A549 (cell line): ENCODE measurements at regions not wholly inside any gene's neighbourhood (a gene's known extent, or its start where the extent isn't known, plus 50 kb on each side); places are given as distances from the start of the nearest gene placed in this dataset.

ENCODE experiments used
- ATAC-seq, 2 experiments: fragments of 200-7000 bp in 1 of 2; fragments of >200 bp in 1 of 2; cut with Nextera tagmentation in 1 of 2; cut with Tn5 transposase in 1 of 2; 3 replicates each; pipeline versions ENCODE4 v1.8.0 to v1.9.1; 2018 to 2020; ENCODE audit warnings: mild to moderate bottlenecking in 1 of 2, moderate library complexity in 1 of 2
- CTCF ChIA-PET: fragments of 300-600 bp; sonication (Branson Sonifier 250); formaldehyde crosslinking; extraction: SDS; loops from one replicate; lab custom pipeline; 2021; ENCODE audit warnings: antibody characterized with exemption, inconsistent platforms; lab: Yijun Ruan, JAX
- POLR2A ChIA-PET: fragments of 350-600 bp; formaldehyde crosslinking; extraction: SDS; loops from one replicate; lab custom pipeline; 2021; ENCODE audit warnings: antibody characterized with exemption, inconsistent platforms; lab: Yijun Ruan, JAX
- DNase-seq, 2 experiments: peaks; one replicate each; pipeline versions ENCODE4 v3.0.0 to v3.0.0-alpha.2; 2011 to 2016; ENCODE audit warnings: low read depth in 1 of 2, low spot score in 1 of 2
- FAIRE-seq: peaks from 2 replicates; lab custom pipeline; 2011; peaks lifted over from hg19 to GRCh38; lab: Jason Lieb, UNC
- H3K27ac ChIP-seq, 2 experiments: fragments of >200 bp; sonication (Bioruptor Twin); formaldehyde crosslinking; 3 replicates each; pipeline ENCODE4 v1.5.1; 2016 to 2017
- H3K4me1 ChIP-seq: fragments of >200 bp; sonication (Bioruptor Twin); formaldehyde crosslinking; 3 replicates; pipeline ENCODE4 v1.6.1; 2016
- H3K4me2 ChIP-seq: fragments of >200 bp; sonication (Bioruptor Twin); formaldehyde crosslinking; 3 replicates; pipeline ENCODE4 v1.6.1; 2016
- H3K4me3 ChIP-seq: fragments of >200 bp; sonication (Bioruptor Twin); formaldehyde crosslinking; 3 replicates; pipeline ENCODE4 v1.5.1; 2016
- H3K9me3 ChIP-seq: fragments of >200 bp; sonication (Bioruptor Twin); formaldehyde crosslinking; 3 replicates; pipeline ENCODE4 v1.6.1; 2016
- CBX2 ChIP-seq: fragments of 200-600 bp; sonication (generic); IDR thresholded peaks from 2 replicates; pipeline ENCODE4 v1.6.1; 2016; ENCODE audit warnings: low read depth, mild to moderate bottlenecking, borderline replicate concordance
- CBX8 ChIP-seq: fragments of 200-600 bp; sonication (generic); IDR thresholded peaks from 2 replicates; pipeline ENCODE4 v1.6.1; 2016
- CEBPB ChIP-seq, 2 experiments: fragments of >200 bp in 1 of 2; sonication (Bioruptor Twin) in 1 of 2; formaldehyde crosslinking in 1 of 2; IDR thresholded peaks; 2 replicates each; pipeline ENCODE4 v1.6.1; 2012 to 2016
- CHD2 ChIP-seq: fragments of 150-350 bp; IDR thresholded peaks from 2 replicates; pipeline ENCODE4 v1.6.1; 2014; ENCODE audit warnings: low read length; ENCODE audit not compliant: partially characterized antibody
- CTCF ChIP-seq: fragments of >200 bp; sonication (Bioruptor Twin); formaldehyde crosslinking; IDR thresholded peaks from 3 replicates; pipeline ENCODE4 v1.5.1; 2016
- E2F6 ChIP-seq: IDR thresholded peaks from 2 replicates; pipeline ENCODE4 v1.6.1; 2012; ENCODE audit warnings: low read depth, borderline replicate concordance
- EHF ChIP-seq: fragments of 250-450 bp; sonication (Bioruptor Pico); IDR thresholded peaks from 2 replicates; pipeline ENCODE4 v1.5.0; 2020; ENCODE audit warnings: mild to moderate bottlenecking
- EP300 ChIP-seq, 2 experiments: fragments of >200 bp; sonication (Bioruptor Twin); formaldehyde crosslinking; IDR thresholded peaks; 2 replicates in 1 of 2; 3 replicates in 1 of 2; pipeline ENCODE4 v1.6.1; 2016 to 2017
- FOSL2 ChIP-seq, 2 experiments: fragments of 450-650 bp in 1 of 2; fragments of >200 bp in 1 of 2; sonication (Bioruptor Twin) in 1 of 2; formaldehyde crosslinking; IDR thresholded peaks; 2 replicates each; pipeline versions ENCODE4 v1.5.0 to v1.6.1; 2016 to 2020; ENCODE audit warnings: mild to moderate bottlenecking in 1 of 2, moderate library complexity in 1 of 2
- GATA3 ChIP-seq: IDR thresholded peaks from 2 replicates; pipeline ENCODE4 v1.6.1; 2012; ENCODE audit warnings: borderline replicate concordance
- HDAC2 ChIP-seq: fragments of 200-600 bp; sonication (generic); IDR thresholded peaks from 2 replicates; pipeline ENCODE4 v1.6.1; 2016
- HES2 ChIP-seq: fragments of >200 bp; sonication (Bioruptor Twin); formaldehyde crosslinking; IDR thresholded peaks from 2 replicates; pipeline ENCODE4 v1.6.1; 2016
- HEYL ChIP-seq: fragments of 250-450 bp; sonication (Bioruptor Pico); IDR thresholded peaks from 2 replicates; pipeline ENCODE4 v1.8.0; 2021; ENCODE audit warnings: mild to moderate bottlenecking, moderate library complexity
- HOXA7 ChIP-seq: fragments of 250-450 bp; sonication (Bioruptor Pico); IDR thresholded peaks from 2 replicates; pipeline ENCODE4 v1.5.0; 2020; ENCODE audit warnings: mild to moderate bottlenecking, moderate library complexity
- HOXB5 ChIP-seq: fragments of 250-450 bp; sonication (Bioruptor Pico); IDR thresholded peaks from 2 replicates; pipeline ENCODE4 v1.5.0; 2020; ENCODE audit warnings: mild to moderate bottlenecking, moderate library complexity
- KDM1A ChIP-seq: fragments of 200-600 bp; sonication (generic); IDR thresholded peaks from 2 replicates; pipeline ENCODE4 v1.6.1; 2016; ENCODE audit warnings: low read depth, mild to moderate bottlenecking
- KDM5A ChIP-seq: fragments of 200-600 bp; sonication (generic); IDR thresholded peaks from 2 replicates; pipeline ENCODE4 v1.6.1; 2016; ENCODE audit warnings: antibody characterized with exemption, mild to moderate bottlenecking
- MAFK ChIP-seq: fragments of 450-650 bp; IDR thresholded peaks from 2 replicates; pipeline ENCODE4 v1.6.1; 2014; ENCODE audit not compliant: partially characterized antibody
- MAZ ChIP-seq: fragments of 150-350 bp; IDR thresholded peaks from 2 replicates; pipeline ENCODE4 v1.6.1; 2014; ENCODE audit warnings: antibody characterized with exemption, low read depth, low read length, borderline replicate concordance
- MYC ChIP-seq: IDR thresholded peaks from 2 replicates; pipeline ENCODE4 v1.6.1; 2012; ENCODE audit warnings: mild to moderate bottlenecking, inconsistent platforms, low read length, improper control_type of control experiment, borderline replicate concordance
- NFE2L2 ChIP-seq: fragments of 150-350 bp; conservative IDR thresholded peaks from 2 replicates; pipeline ENCODE4 v1.6.1; 2014; ENCODE audit warnings: low read length
- PBX3 ChIP-seq: IDR thresholded peaks from 2 replicates; pipeline ENCODE4 v1.6.1; 2012
- POLR2A ChIP-seq: IDR thresholded peaks from 2 replicates; pipeline ENCODE4 v1.6.1; 2012; ENCODE audit warnings: mild to moderate bottlenecking, low read length
- POLR2AphosphoS2 ChIP-seq: conservative IDR thresholded peaks from 2 replicates; pipeline ENCODE4 v1.6.1; 2012; ENCODE audit warnings: low read length, improper control_type of control experiment, inconsistent platforms
- RCOR1 ChIP-seq: fragments of 150-350 bp; IDR thresholded peaks from 2 replicates; pipeline ENCODE4 v1.6.1; 2014; ENCODE audit warnings: antibody characterized with exemption, low read length, low read depth
- REST ChIP-seq: fragments of 200-600 bp; sonication (generic); IDR thresholded peaks from 2 replicates; pipeline ENCODE4 v1.6.1; 2016; ENCODE audit warnings: antibody characterized with exemption, mild to moderate bottlenecking, moderate library complexity
- SMC3 ChIP-seq: fragments of >200 bp; sonication (Bioruptor Twin); formaldehyde crosslinking; IDR thresholded peaks from 3 replicates; pipeline ENCODE4 v1.6.1; 2018; ENCODE audit warnings: inconsistent platforms
- ZC3H11A ChIP-seq: fragments of 450-650 bp; IDR thresholded peaks from 2 replicates; pipeline ENCODE4 v1.6.1; 2014; ENCODE audit warnings: antibody characterized with exemption, mild to moderate bottlenecking
- ZSCAN20 ChIP-seq: fragments of 250-450 bp; sonication (Bioruptor Pico); IDR thresholded peaks from 2 replicates; pipeline ENCODE4 v1.8.0; 2022; ENCODE audit warnings: mild to moderate bottlenecking, moderate library complexity
- WGBS: methylation state at CpG from one replicate; pipeline ENCODE4 v1.1.6; 2017; ENCODE audit errors: missing lambda C conversion rate; 5-methylcytosine and 5-hydroxymethylcytosine counted together

GRCh38 chr12:107618106-107618505 lies 67.5 kb upstream of the PWP1 start:
- DNase-seq (no peak), FAIRE-seq (no peak), ATAC-seq (no peak)
- no peak for TF ChIP-seq RCOR1
- TF ChIP-seq EHF (CRISPR knock-in tag), result no peak
- TF ChIP-seq HDAC2, result no peak
- no peak for TF ChIP-seq KDM5A
- no peak for TF ChIP-seq CHD2
- TF ChIP-seq MAZ, result no peak
- TF ChIP-seq ZC3H11A, result no peak
- TF ChIP-seq MYC, result no peak
- no peak for TF ChIP-seq EP300 (IDR thresholded peaks at IDR 0.05)
- TF ChIP-seq HOXB5 (CRISPR knock-in tag), result no peak
- no peak for TF ChIP-seq POLR2AphosphoS2
- TF ChIP-seq NFE2L2, result no peak
- TF ChIP-seq ZSCAN20 (CRISPR knock-in tag), result no peak
- TF ChIP-seq MAFK, result no peak
- no peak for TF ChIP-seq HOXA7 (CRISPR knock-in tag)
- no peak for TF ChIP-seq E2F6
- no peaks in the 10 kb centered on the region for H3K9me3 ChIP-seq
- ChIA-PET POLR2A (no interaction called here), CTCF (interaction anchor here (0.9 to 9.0 kb wide), 4 partner anchors 9 to 486 kb away, joined by 3 to 104 read pairs (median 28); no protein-coding TSS in a partner anchor)
- H3K4me2 ChIP-seq, result no peak overlapping the region
- H3K27ac ChIP-seq, result no peak overlapping the region
- H3K4me3 ChIP-seq, result no peak overlapping the region
- no peaks in the 10 kb centered on the region for H3K4me1 ChIP-seq
- WGBS, result 93% methylated on average over 13 of the region's 15 CpGs

- CTCF ChIA-PET, result interaction anchor here (1.0 to 9.0 kb wide), 4 partner anchors 11 to 488 kb away, joined by 4 to 104 read pairs (median 28); no protein-coding TSS in a partner anchor
Measured at GRCh38 chr12:107619831-107620230, 65.8 kb upstream of the PWP1 start.

More at GRCh38 chr12:107619831-107620230, 65.8 kb upstream of the PWP1 start:
- no peak overlapping the region for H3K27ac ChIP-seq
- H3K4me3 ChIP-seq, result no peak overlapping the region
- FAIRE-seq (no peak), ATAC-seq (no peak), DNase-seq (no peak)
- no peak for TF ChIP-seq HEYL (CRISPR knock-in tag)
- no peak for TF ChIP-seq MAZ
- TF ChIP-seq CTCF, result no peak
- no peak for TF ChIP-seq SMC3
- TF ChIP-seq CBX2, result no peak
- no peak for TF ChIP-seq CEBPB (IDR thresholded peaks at IDR 0.05)
- no peak for TF ChIP-seq HDAC2
- TF ChIP-seq PBX3, result no peak
- TF ChIP-seq HES2, result no peak
- no peak for TF ChIP-seq KDM1A
- no peak for TF ChIP-seq CBX8
- TF ChIP-seq FOSL2 (IDR thresholded peaks at IDR 0.05), result no peak
- no peak for TF ChIP-seq FOSL2 (CRISPR knock-in tag; IDR thresholded peaks at IDR 0.05)
- no peak for TF ChIP-seq HOXA7 (CRISPR knock-in tag)
- no peak for TF ChIP-seq POLR2A
- TF ChIP-seq GATA3, result no peak
- TF ChIP-seq KDM5A, result no peak
- no peak for TF ChIP-seq REST
- POLR2A ChIA-PET, result no interaction called here
- no peaks in the 10 kb centered on the region for H3K4me1 ChIP-seq
- H3K4me2 ChIP-seq, result no peak overlapping the region
- 77% methylated on average over 13 of the region's 13 CpGs for WGBS
- peaks cover 4% of the 10 kb centered on the region; the same call in 1 of the 3 replicates for H3K9me3 ChIP-seq
